Bronchial epithelial cell (primary cell): ENCODE measurements at regions not wholly inside any gene's neighbourhood (a gene's known extent, or its start where the extent isn't known, plus 50 kb on each side); places are given as distances from the start of the nearest gene placed in this dataset.

Experiments
- DNase-seq: peaks from one replicate; pipeline ENCODE4 v3.0.0-alpha.2; 2010; ENCODE audit warnings: low read depth
- FAIRE-seq: peaks from 2 replicates; lab custom pipeline; 2011; peaks lifted over from hg19 to GRCh38; lab: Jason Lieb, UNC
- H3K27me3 ChIP-seq: 2 replicates; pipeline ENCODE4 v1.5.1; 2011; ENCODE audit warnings: low read length; ENCODE audit not compliant: control insufficient read depth, insufficient read depth
- H3K36me3 ChIP-seq: 2 replicates; pipeline ENCODE4 v1.5.1; 2011; ENCODE audit warnings: low read length; ENCODE audit not compliant: control insufficient read depth, insufficient read depth
- H3K4me3 ChIP-seq: 2 replicates; pipeline ENCODE4 v1.5.1; 2011; ENCODE audit warnings: mild to moderate bottlenecking, low read depth, low read length, control low read depth
- CTCF ChIP-seq: IDR thresholded peaks from 2 replicates; pipeline ENCODE4 v1.5.1; 2011; ENCODE audit warnings: mild to moderate bottlenecking, moderate library complexity, low read length, control low read depth, inconsistent platforms; ENCODE audit not compliant: insufficient read depth, severe bottlenecking

DNA sequence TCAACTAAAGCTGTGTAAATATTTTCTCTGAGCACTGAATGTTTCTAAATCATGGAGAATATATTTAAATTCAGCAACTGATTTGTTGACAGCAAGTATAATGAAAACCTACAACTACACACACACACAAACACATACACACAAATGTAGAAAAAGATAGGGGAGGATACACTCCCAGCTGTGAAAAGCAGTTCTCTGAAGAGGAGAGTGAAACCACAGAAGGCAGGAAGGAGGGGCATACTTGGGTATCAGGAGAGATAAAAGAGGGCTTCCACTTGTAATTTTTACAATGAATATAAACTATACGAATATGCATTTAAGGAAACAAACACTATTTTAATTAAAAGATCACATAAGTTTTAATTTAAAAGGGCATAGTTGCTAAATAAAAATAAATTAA is 227.8 kb upstream of the SLC24A2 start:
- no peak for TF ChIP-seq CTCF
- Histone ChIP-seq H3K36me3 (no peaks in the 10 kb centered on the region), H3K4me3 (no peak overlapping the region), H3K27me3 (no peaks in the 10 kb centered on the region)
- FAIRE-seq: no peak
- DNase-seq: no peak

DNA sequence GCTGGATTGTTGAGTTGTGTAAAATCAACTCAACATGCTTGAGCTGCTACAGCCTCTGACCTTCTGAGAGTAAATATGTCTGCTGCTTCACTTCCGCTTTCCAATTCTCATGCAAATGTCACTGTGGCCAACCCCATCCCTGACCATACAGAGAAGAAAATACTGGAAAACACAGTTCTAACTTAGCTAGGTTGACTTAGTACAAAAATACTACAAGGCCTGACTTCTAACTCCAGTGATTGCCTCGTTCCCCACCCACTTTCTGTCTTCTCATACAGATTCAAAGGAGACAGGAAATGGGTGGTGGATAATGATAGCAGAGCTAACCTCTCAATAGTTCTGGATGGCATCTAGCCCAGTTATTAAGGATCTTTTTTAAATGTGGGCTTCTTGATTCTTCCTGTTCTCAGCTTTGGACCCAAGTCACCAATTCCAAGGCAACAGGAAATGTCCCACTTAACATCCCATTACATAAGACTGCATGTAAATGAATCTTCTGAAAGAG is 226.6 kb upstream of the SLC24A2 start:
- FAIRE-seq (no peak), DNase-seq (no peak)
- Histone ChIP-seq H3K27me3 (no peaks in the 10 kb centered on the region), H3K4me3 (no peak overlapping the region), H3K36me3 (no peaks in the 10 kb centered on the region)
- no peak for TF ChIP-seq CTCF

DNA sequence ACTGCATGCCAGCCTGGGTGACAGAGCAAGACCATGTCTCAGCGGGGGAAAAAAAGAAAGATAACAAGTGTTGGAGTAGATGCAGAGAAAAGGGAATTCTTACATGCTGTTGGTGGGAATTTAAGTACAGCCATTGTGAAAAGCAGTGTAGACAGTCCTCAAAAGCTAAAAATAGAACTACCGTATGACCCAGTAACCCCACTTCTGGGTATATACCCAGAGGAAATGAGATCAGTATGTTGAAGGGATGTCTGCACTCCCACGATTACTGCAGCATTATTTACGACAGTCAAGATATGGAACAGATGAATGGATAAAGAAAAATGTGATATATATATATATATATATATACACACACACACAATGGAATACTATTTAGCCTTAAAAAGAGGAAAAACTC is 225.3 kb upstream of the SLC24A2 start:
- no peak overlapping the region for H3K4me3 ChIP-seq
- no peak for TF ChIP-seq CTCF
- DNase-seq (no peak), FAIRE-seq (no peak)
- no peaks in the 10 kb centered on the region for H3K36me3 ChIP-seq
- no peaks in the 10 kb centered on the region for H3K27me3 ChIP-seq

DNA sequence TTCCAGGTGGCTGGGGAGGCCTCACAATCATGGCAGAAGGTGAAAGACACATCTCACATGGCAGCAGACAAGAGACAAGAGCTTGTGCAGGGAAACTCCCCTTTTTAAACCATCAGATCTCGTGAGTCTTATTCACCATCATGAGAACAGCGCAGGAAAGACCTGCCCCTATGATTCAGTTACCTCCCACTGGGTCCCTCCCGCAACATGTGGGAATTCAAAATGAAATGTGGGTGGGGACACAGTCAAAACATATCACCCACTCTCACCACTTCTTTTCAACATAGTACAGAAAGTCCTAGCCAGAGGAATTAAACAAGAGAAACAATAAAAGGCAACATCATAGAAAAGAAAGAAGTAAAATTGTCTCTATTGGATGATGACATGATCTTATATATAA is 223.4 kb upstream of the SLC24A2 start:
- no peak for TF ChIP-seq CTCF
- no peak for FAIRE-seq
- DNase-seq: no peak
- Histone ChIP-seq H3K27me3 (no peaks in the 10 kb centered on the region), H3K36me3 (no peaks in the 10 kb centered on the region), H3K4me3 (no peak overlapping the region)

- no peak overlapping the region for H3K4me3 ChIP-seq
- H3K27me3 ChIP-seq: no peaks in the 10 kb centered on the region
- TF ChIP-seq CTCF: no peak
- no peak for FAIRE-seq
- no peaks in the 10 kb centered on the region for H3K36me3 ChIP-seq
- DNase-seq: no peak
Observed at GRCh38 chr9:20009606-20010005, 220.8 kb upstream of the SLC24A2 start.

DNA sequence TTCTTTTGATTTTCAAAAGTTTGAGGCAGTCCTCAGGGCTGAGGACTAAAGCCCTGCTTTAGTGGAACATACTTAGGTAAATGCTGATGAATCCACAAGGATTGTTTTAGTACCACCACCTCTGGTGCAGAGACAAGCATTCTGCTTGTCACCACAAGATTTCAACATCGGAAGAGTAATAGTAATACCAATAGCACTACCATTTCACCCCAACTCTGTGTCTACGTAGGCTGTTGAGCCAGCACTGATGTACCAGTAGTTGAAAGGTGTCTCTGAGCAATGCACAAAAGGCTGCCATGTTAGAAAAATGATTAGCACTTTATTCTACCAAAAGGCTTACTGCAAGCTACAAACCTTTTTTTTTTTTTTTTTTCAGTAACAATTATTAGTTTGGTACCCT is 213.2 kb upstream of the SLC24A2 start:
- no peaks in the 10 kb centered on the region for H3K36me3 ChIP-seq
- peak; percentile 23 for DNase-seq
- H3K27me3 ChIP-seq: no peaks in the 10 kb centered on the region
- no peak for FAIRE-seq
- no peak for TF ChIP-seq CTCF
- H3K4me3 ChIP-seq: no peak overlapping the region
